Lung (tissue), 11 donors: ENCODE measurements at regions not wholly inside any gene's neighbourhood (a gene's known extent, or its start where the extent isn't known, plus 50 kb on each side); places are given as distances from the start of the nearest gene placed in this dataset.

Experiments
- ATAC-seq: fragments of 200-7000 bp; cut with Tn5 transposase; one replicate; pipeline ENCODE4 v1.9.1; 2020; ENCODE audit warnings: moderate number of reproducible peaks; ENCODE audit not compliant: insufficient read depth, low FRiP score
- DNase-seq, 3 donors: peaks; one replicate each; pipeline ENCODE4 v3.0.0-alpha.2; 2013 to 2017
- H3K27ac ChIP-seq, 2 donors: one replicate each; pipeline ENCODE4 v1.5.1; 2013; ENCODE audit warnings: mild to moderate bottlenecking in 2 of 2, moderate library complexity in 2 of 2, control low read depth in 1 of 2, inconsistent platforms in 1 of 2, low read depth in 1 of 2, low read length in 1 of 2
- H3K27me3 ChIP-seq, 3 donors: one replicate each; pipeline ENCODE4 v1.5.1; 2013; ENCODE audit warnings: low read length in 2 of 3; ENCODE audit not compliant: control insufficient read depth in 3 of 3, insufficient read depth in 3 of 3
- H3K36me3 ChIP-seq, 4 donors: one replicate each; pipeline ENCODE4 v1.5.1; 2013; ENCODE audit warnings: low read length in 4 of 4, mild to moderate bottlenecking in 1 of 4, moderate library complexity in 1 of 4; ENCODE audit not compliant: control insufficient read depth in 4 of 4, insufficient read depth in 4 of 4
- H3K4me1 ChIP-seq, 5 donors: one replicate each; pipeline ENCODE4 v1.5.1; 2013; ENCODE audit warnings: low read length in 5 of 5, mild to moderate bottlenecking in 2 of 5, moderate library complexity in 1 of 5; ENCODE audit not compliant: control insufficient read depth in 5 of 5, insufficient read depth in 5 of 5
- H3K4me3 ChIP-seq: one replicate; pipeline ENCODE4 v1.5.1; 2013; ENCODE audit warnings: mild to moderate bottlenecking, control low read depth, moderate library complexity
- H3K9ac ChIP-seq, 2 donors: one replicate each; pipeline ENCODE4 v1.5.1; 2013; ENCODE audit warnings: low read length in 2 of 2, control low read depth in 1 of 2; ENCODE audit not compliant: insufficient read depth in 1 of 2
- H3K9me3 ChIP-seq, 4 donors: one replicate each; pipeline ENCODE4 v1.5.1; 2013; ENCODE audit warnings: low read length in 3 of 4, mild to moderate bottlenecking in 1 of 4, moderate library complexity in 1 of 4; ENCODE audit not compliant: control insufficient read depth in 4 of 4, insufficient read depth in 3 of 4
- WGBS, 2 donors: extraction: QIAGEN DNeasy Blood & Tissue Kit; methylation state at CpG; one replicate each; pipeline ENCODE4 v1.1.7; 2013; 5-methylcytosine and 5-hydroxymethylcytosine counted together
- TF ChIP-seq, protein P1 (sequence below): IDR thresholded peaks from 2 replicates; pipeline ENCODE4 v1.5.1; 2012; ENCODE audit warnings: mild to moderate bottlenecking; ENCODE audit errors: control extremely low read depth, extremely low read depth
- donor health status: control.
- donor health status: control.
- donor health status: Bipolar disorder and iron deficiency.
- donor health status: healthy.
- donor health status: DM: yes; HTN: yes; CAD: no.

DNA sequence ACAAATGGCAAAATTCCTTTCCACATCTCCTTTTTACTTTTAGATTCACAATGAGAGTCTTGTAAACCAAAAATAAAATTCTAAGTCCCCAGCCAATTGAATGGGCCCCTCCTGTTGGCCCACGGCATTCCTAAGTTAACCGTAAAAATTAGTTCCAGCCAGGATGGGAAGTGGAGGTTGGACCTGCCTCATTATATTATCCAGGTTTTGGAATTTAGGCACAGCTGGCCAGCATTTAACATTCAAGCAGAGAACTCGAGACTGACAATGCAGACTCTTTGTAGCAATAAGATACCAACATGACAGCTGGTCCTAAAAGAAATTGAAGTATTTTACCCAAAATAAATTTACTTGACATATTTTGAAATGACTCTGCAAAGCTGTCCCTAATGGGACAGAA, 321.0 kb upstream of the NAALADL2 start:
- no peak overlapping the region for H3K27ac ChIP-seq
- H3K36me3 ChIP-seq = no peaks in the 10 kb centered on the region
- 95% methylated on average over 3 of the region's 3 CpGs for WGBS, 2 donors
- ATAC-seq (no peak), DNase-seq (no peak)
- peaks cover 0 to 2% (median 0%) of the 10 kb centered on the region in 4 donors for H3K9me3 ChIP-seq
- no peak overlapping the region for H3K4me3 ChIP-seq
- TF ChIP-seq, protein P1, sequence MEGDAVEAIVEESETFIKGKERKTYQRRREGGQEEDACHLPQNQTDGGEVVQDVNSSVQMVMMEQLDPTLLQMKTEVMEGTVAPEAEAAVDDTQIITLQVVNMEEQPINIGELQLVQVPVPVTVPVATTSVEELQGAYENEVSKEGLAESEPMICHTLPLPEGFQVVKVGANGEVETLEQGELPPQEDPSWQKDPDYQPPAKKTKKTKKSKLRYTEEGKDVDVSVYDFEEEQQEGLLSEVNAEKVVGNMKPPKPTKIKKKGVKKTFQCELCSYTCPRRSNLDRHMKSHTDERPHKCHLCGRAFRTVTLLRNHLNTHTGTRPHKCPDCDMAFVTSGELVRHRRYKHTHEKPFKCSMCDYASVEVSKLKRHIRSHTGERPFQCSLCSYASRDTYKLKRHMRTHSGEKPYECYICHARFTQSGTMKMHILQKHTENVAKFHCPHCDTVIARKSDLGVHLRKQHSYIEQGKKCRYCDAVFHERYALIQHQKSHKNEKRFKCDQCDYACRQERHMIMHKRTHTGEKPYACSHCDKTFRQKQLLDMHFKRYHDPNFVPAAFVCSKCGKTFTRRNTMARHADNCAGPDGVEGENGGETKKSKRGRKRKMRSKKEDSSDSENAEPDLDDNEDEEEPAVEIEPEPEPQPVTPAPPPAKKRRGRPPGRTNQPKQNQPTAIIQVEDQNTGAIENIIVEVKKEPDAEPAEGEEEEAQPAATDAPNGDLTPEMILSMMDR = no peak
- H3K9ac ChIP-seq = no peak overlapping the region
- peaks cover 0 to 4% (median 0%) of the 10 kb centered on the region in 5 donors for H3K4me1 ChIP-seq
- no peaks in the 10 kb centered on the region for H3K27me3 ChIP-seq

DNA sequence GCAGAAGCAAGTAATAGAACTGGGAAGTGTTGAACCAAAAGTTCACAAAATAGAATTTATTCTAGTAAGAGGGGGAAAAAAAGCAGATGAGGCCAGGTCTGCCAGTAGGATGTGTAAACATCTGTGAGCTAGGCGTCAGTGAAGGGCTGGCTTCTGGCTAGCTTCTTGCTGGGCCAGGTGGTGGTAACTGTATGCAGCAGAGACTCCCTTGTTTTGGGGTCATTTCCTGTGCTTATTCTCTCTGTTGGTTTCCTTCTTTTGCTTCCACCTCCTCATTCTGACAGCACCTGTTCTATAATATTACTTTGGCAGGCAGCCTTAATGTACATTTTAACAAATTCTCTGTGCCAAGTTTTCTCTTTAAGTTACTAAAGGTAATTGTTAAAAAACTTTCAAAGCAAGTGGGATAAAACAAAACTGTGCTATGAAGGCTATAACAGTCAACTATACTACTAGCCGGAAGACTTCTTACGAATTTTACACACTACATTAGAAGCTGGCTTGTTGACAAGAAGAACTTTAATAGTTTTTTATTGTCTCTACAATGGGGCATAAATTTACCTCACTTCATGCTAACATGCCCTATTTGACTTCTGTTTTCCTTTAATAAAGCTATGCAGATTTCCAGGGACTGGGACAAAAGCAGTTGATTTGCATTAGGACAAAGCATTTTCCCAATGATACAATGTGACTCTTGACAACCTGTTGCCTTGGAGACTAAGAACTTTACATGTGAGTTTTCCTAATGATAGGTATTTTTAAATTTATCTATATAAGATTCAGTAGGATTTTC, 318.8 kb upstream of the NAALADL2 start:
- TF ChIP-seq, protein P1 = no peak
- Histone ChIP-seq H3K9ac (no peak overlapping the region), H3K9me3 (peaks cover 0 to 2% (median 0%) of the 10 kb centered on the region in 4 donors), H3K27me3 (no peaks in the 10 kb centered on the region), H3K27ac (no peak overlapping the region), H3K4me1 (peaks cover 0 to 3% (median 0%) of the 10 kb centered on the region in 5 donors), H3K4me3 (no peak overlapping the region), H3K36me3 (no peaks in the 10 kb centered on the region)
- 80 to 87% methylated on average over 3 of the region's 3 CpGs for WGBS, 2 donors
- no peak for ATAC-seq
- DNase-seq = peak in 1 of 3 donors; percentile 12

DNA sequence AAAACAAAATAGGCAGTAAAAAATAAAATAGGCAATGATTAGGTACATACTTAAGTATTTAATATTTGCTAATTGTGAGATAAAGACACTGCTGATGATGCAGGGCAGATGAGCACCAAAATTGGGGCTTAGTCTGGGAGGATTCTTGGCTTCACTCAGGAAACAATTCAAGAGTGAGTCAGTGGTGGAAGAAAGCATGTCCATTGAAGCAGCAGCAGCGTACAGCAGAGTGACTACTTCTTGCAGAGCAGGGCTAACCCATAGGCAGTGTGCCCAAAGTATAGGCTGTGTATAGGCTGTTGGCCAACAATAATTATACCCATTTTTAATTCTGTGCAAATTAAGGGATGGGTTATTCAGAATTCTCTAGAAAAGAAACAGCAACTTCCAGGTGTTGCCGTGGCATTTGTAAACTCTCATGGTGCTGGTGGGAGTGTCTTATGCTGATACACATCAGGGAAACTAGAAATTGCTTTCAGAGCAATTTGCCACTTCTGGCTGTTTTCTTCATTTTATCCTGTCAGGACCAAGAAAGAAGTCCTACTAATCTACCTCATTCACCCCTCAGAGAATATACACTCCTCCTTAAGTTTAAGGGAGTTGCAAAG, 317.3 kb upstream of the NAALADL2 start:
- WGBS, 2 donors = 94 to 95% methylated on average over 2 of the region's 2 CpGs
- DNase-seq (no peak), ATAC-seq (no peak)
- H3K27me3 ChIP-seq = no peaks in the 10 kb centered on the region
- no peak overlapping the region for H3K4me3 ChIP-seq
- TF ChIP-seq, protein P1 = no peak
- H3K4me1 ChIP-seq = no peaks in the 10 kb centered on the region
- H3K9me3 ChIP-seq = peaks cover 0 to 2% (median 0%) of the 10 kb centered on the region in 4 donors
- H3K36me3 ChIP-seq = no peaks in the 10 kb centered on the region
- H3K9ac ChIP-seq = no peak overlapping the region
- H3K27ac ChIP-seq = no peak overlapping the region
